GM11168 (cell line): ENCODE measurements at regions not wholly inside any gene's neighbourhood (a gene's known extent, or its start where the extent isn't known, plus 50 kb on each side); places are given as distances from the start of the nearest gene placed in this dataset.

Experiments
- in situ Hi-C: fragments of 300-500 bp; cut with MboI; formaldehyde crosslinking; loops from one replicate; pipeline ENCODE4 v1.12.0; 2022; ENCODE audit warnings: low sequenced_read_pairs; ENCODE audit not compliant: unreplicated experiment

- in situ Hi-C loops = no loop called here
Measured at GRCh38 chr16:86458149-86458777, 52.1 kb upstream of the FOXF1 start.

- in situ Hi-C loops = no loop called here
Measured at GRCh38 chr16:86459266-86459665, 51.1 kb upstream of the FOXF1 start.
